ENCODE measurements at regions not wholly inside any gene's neighbourhood (a gene's known extent, or its start where the extent isn't known, plus 50 kb on each side); places are given as distances from the start of the nearest gene placed in this dataset.

DNA sequence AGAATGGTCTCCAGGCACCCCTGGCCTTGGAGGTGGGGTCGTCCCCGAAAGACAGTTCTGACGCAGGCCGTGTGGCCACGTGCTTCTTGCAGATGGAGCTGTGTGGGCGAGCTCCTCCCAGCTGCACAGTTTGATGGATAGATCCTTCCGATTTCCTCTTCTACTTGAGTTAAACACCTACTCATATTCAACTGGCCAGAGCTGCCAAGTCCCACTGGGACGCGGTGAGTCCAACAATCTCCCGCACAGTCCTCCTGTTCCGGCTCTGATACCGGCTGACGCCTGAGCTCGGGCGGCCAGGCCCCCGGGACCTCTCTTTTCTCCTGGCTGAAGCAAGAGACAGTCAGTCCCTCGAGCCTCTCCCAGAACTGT, 57.9 kb upstream of the DACT2 start:
- no peak overlapping the region for H2BK5ac ChIP-seq (ENCODE audit: low read depth, low read length, poor library complexity, severe bottlenecking)
- H4K91ac ChIP-seq (ENCODE audit: insufficient read depth, low read depth, low read length) = no peak overlapping the region
- no peak overlapping the region for H2BK120ac ChIP-seq (ENCODE audit: low read depth, low read length)
- H4K8ac ChIP-seq (ENCODE audit: low read depth in 2 of 2, low read length in 2 of 2) = no peak overlapping the region
- no peak overlapping the region for H3K56ac ChIP-seq (ENCODE audit: extremely low read depth, insufficient read depth, low read length)
- ChIA-PET CTCF (no interaction called here), POLR2A (ENCODE audit: unreplicated experiment) (no interaction called here)
- no peak overlapping the region for H3K18ac ChIP-seq (ENCODE audit: low read depth, low read length)
- in situ Hi-C loops (cut with MboI; ENCODE audit: low sequenced_read_pairs) (no loop called here), intact Hi-C loops (cut with micrococcal nuclease) (no loop called here), dilution Hi-C loops (cut with HindIII; ENCODE audit: low sequenced_read_pairs, unreplicated experiment) (no loop called here)
- no peak overlapping the region for H4K5ac ChIP-seq (ENCODE audit: low read depth, low read length)
- H3K4me3 ChIP-seq (ENCODE audit: insufficient read depth, low read depth, low read length) = no peak overlapping the region
- H2BK15ac ChIP-seq (ENCODE audit: low read depth, low read length) = no peak overlapping the region
- no peaks in the 10 kb centered on the region for H3K79me1 ChIP-seq (ENCODE audit: low read depth in 1 of 2, low read length in 2 of 2)
- no peak for ATAC-seq (ENCODE audit: low read depth)
- TF ChIP-seq CEBPB (IDR thresholded peaks at IDR 0.05; ENCODE audit: low read depth, low read length) (no peak), RAD21 (IDR thresholded peaks at IDR 0.05; ENCODE audit: low read length) (no peak), FOS (IDR thresholded peaks at IDR 0.05; ENCODE audit: low read depth, low read length) (no peak), CHD1 (IDR thresholded peaks at IDR 0.05; ENCODE audit: low read depth, low read length) (no peak), RFX5 (IDR thresholded peaks at IDR 0.05; ENCODE audit: low read depth, low read length) (no peak), MAZ (IDR thresholded peaks at IDR 0.05; ENCODE audit: borderline replicate concordance, low read depth, low read length) (no peak), MAFK (IDR thresholded peaks at IDR 0.05; ENCODE audit: low read depth, low read length) (no peak), BHLHE40 (IDR thresholded peaks at IDR 0.05; ENCODE audit: low read depth, low read length) (no peak), MXI1 (IDR thresholded peaks at IDR 0.05; ENCODE audit: borderline replicate concordance, low read depth, low read length) (no peak), POLR2A (IDR thresholded peaks at IDR 0.05; ENCODE audit: low read depth, low read length) (no peak), RCOR1 (IDR thresholded peaks at IDR 0.05; ENCODE audit: insufficient replicate concordance, low read length) (no peak), SMC3 (IDR thresholded peaks at IDR 0.05; ENCODE audit: low read depth, low read length) (no peak), NFE2L2 (IDR thresholded peaks at IDR 0.05; ENCODE audit: low read depth, low read length) (no peak)
- TF ChIP-seq, protein P1, sequence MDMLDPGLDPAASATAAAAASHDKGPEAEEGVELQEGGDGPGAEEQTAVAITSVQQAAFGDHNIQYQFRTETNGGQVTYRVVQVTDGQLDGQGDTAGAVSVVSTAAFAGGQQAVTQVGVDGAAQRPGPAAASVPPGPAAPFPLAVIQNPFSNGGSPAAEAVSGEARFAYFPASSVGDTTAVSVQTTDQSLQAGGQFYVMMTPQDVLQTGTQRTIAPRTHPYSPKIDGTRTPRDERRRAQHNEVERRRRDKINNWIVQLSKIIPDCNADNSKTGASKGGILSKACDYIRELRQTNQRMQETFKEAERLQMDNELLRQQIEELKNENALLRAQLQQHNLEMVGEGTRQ (IDR thresholded peaks at IDR 0.05; ENCODE audit: low read depth, low read length) = no peak
- TF ChIP-seq, protein P2, sequence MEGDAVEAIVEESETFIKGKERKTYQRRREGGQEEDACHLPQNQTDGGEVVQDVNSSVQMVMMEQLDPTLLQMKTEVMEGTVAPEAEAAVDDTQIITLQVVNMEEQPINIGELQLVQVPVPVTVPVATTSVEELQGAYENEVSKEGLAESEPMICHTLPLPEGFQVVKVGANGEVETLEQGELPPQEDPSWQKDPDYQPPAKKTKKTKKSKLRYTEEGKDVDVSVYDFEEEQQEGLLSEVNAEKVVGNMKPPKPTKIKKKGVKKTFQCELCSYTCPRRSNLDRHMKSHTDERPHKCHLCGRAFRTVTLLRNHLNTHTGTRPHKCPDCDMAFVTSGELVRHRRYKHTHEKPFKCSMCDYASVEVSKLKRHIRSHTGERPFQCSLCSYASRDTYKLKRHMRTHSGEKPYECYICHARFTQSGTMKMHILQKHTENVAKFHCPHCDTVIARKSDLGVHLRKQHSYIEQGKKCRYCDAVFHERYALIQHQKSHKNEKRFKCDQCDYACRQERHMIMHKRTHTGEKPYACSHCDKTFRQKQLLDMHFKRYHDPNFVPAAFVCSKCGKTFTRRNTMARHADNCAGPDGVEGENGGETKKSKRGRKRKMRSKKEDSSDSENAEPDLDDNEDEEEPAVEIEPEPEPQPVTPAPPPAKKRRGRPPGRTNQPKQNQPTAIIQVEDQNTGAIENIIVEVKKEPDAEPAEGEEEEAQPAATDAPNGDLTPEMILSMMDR (conservative IDR thresholded peaks at IDR 0.05; ENCODE audit: low read depth, low read length) = no peak
- TF ChIP-seq, protein P3, sequence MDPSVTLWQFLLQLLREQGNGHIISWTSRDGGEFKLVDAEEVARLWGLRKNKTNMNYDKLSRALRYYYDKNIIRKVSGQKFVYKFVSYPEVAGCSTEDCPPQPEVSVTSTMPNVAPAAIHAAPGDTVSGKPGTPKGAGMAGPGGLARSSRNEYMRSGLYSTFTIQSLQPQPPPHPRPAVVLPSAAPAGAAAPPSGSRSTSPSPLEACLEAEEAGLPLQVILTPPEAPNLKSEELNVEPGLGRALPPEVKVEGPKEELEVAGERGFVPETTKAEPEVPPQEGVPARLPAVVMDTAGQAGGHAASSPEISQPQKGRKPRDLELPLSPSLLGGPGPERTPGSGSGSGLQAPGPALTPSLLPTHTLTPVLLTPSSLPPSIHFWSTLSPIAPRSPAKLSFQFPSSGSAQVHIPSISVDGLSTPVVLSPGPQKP (IDR thresholded peaks at IDR 0.05; ENCODE audit: borderline replicate concordance, low read depth, low read length) = no peak
- H4K20me1 ChIP-seq (ENCODE audit: insufficient read depth, low read length) = no peaks in the 10 kb centered on the region
- H3K9me3 ChIP-seq (ENCODE audit: control insufficient read depth, insufficient read depth, low read length) = peaks cover 69% of the 10 kb centered on the region
- no peak overlapping the region for H2BK20ac ChIP-seq (ENCODE audit: low read depth, low read length)
- no peak overlapping the region for H2AK5ac ChIP-seq (ENCODE audit: low read depth, low read length)
- H3K4me1 ChIP-seq (ENCODE audit: control insufficient read depth, insufficient read depth, low read length) = no peaks in the 10 kb centered on the region
- H3K23ac ChIP-seq (ENCODE audit: low read depth, low read length) = no peak overlapping the region
- H3K27ac ChIP-seq (ENCODE audit: insufficient read depth, low read length) = no peak overlapping the region
- DNase-seq = no peak
- BruUV-seq (replicated peaks) = no TSS peak
- no peaks in the 10 kb centered on the region for H3K36me3 ChIP-seq (ENCODE audit: control insufficient read depth, insufficient read depth, low read length)
- no peaks in the 10 kb centered on the region for H3K27me3 ChIP-seq (ENCODE audit: control insufficient read depth, insufficient read depth, low read length)
- H2AK9ac ChIP-seq (replicated peaks; ENCODE audit: low read depth, low read length, poor library complexity) = no peak overlapping the region
- H3K4me2 ChIP-seq (ENCODE audit: low read depth, low read length) = no peak overlapping the region
- no peak overlapping the region for H3K4ac ChIP-seq (ENCODE audit: low read depth, low read length)
- no peak overlapping the region for H3K9ac ChIP-seq (ENCODE audit: low read depth, low read length)
- no peak overlapping the region for H3K14ac ChIP-seq (replicated peaks; ENCODE audit: low read depth, low read length)
- H2AFZ ChIP-seq (replicated peaks; ENCODE audit: low read length, poor library complexity) = no peak overlapping the region
- WGBS, 2 experiments (ENCODE audit: extremely low coverage in 2 of 2, insufficient read length in 1 of 2) = 4% methylated on average over 5 of the region's 17 CpGs; no CpG with 5 or more reads in 1 of the 2 experiments
- no peaks in the 10 kb centered on the region for H3K9me1 ChIP-seq (ENCODE audit: insufficient read depth, low read length)
